ENCODE measurements at regions not wholly inside any gene's neighbourhood (a gene's known extent, or its start where the extent isn't known, plus 50 kb on each side); places are given as distances from the start of the nearest gene placed in this dataset.

- TF ChIP-seq POLR2AphosphoS5 (IDR thresholded peaks at IDR 0.05; ENCODE audit: low read depth) (no peak), CTCF (conservative IDR thresholded peaks at IDR 0.05; ENCODE audit: low read depth in 2 of 2) (no peak), EZH2phosphoT487 (IDR thresholded peaks at IDR 0.05; ENCODE audit: unreplicated experiment) (no peak), EZH2 (IDR thresholded peaks at IDR 0.05; ENCODE audit: low read depth, unreplicated experiment) (no peak), REST (IDR thresholded peaks at IDR 0.05; ENCODE audit: unreplicated experiment) (no peak), CREB1 (CRISPR knock-in tag; IDR thresholded peaks at IDR 0.05; ENCODE audit: low read depth) (no peak), NANOG (IDR thresholded peaks at IDR 0.05; ENCODE audit: borderline replicate concordance) (no peak), ETS1 (IDR thresholded peaks at IDR 0.05) (no peak), JUNB (IDR thresholded peaks at IDR 0.05; ENCODE audit: unreplicated experiment) (no peak), STAT1 (IDR thresholded peaks at IDR 0.05; ENCODE audit: unreplicated experiment) (no peak), ZNF331 (CRISPR knock-in tag; IDR thresholded peaks at IDR 0.05; ENCODE audit: low read depth) (no peak), ZNF114 (CRISPR knock-in tag; IDR thresholded peaks at IDR 0.05) (no peak)
Measured at GRCh38 chr2:120638450-120638849, 97.2 kb upstream of the GLI2 start.
